ENCODE measurements at regions not wholly inside any gene's neighbourhood (a gene's known extent, or its start where the extent isn't known, plus 50 kb on each side); places are given as distances from the start of the nearest gene placed in this dataset.

- Histone ChIP-seq H3K36me3 (replicated peaks in 1 of 2; ENCODE audit: control insufficient read depth in 1 of 2, insufficient read depth in 2 of 2, low read length in 1 of 2) (no peaks in the 10 kb centered on the region), H3K9me3 (no peaks in the 10 kb centered on the region), H3K4me1 (ENCODE audit: control insufficient read depth in 1 of 2, insufficient read depth in 2 of 2, low read depth in 1 of 2, low read length in 1 of 2) (peaks cover 0 to 9% of the 10 kb centered on the region in 2 experiments; a peak in 2 of 4 replicates), H3F3A (replicated peaks; ENCODE audit: insufficient read depth) (peaks cover 11% of the 10 kb centered on the region), H3K9me2 (no peaks in the 10 kb centered on the region), H2AFZ (ENCODE audit: low read depth) (peak overlapping the region; percentile 50; the same call in 1 of the 2 replicates), H4K20me1 (ENCODE audit: insufficient read depth) (no peaks in the 10 kb centered on the region), H3K4me2 (no peak overlapping the region), H3K79me2 (ENCODE audit: insufficient read depth) (no peaks in the 10 kb centered on the region), H3K27me3 (ENCODE audit: insufficient read depth) (no peaks in the 10 kb centered on the region), H3K4me3 (ENCODE audit: low read depth in 2 of 2, low read length in 1 of 2) (no peak overlapping the region), H3K9ac (no peak overlapping the region), H3K27ac (ENCODE audit: low read depth in 2 of 2, low read length in 1 of 2) (peak overlapping the region in 1 of 2 experiments; percentile 48; a peak in 2 of 4 replicates)
- POLR2A ChIA-PET = no interaction called here
- DNase-seq = no peak
- CTCF ChIA-PET = no interaction called here
- WGBS (ENCODE audit: low lambda C conversion rate) = 22% methylated on average over 3 of the region's 3 CpGs
- TF ChIP-seq USF2 (IDR thresholded peaks at IDR 0.05; ENCODE audit: borderline replicate concordance, low read depth, low read length) = no peak
- no peak for TF ChIP-seq EZH2phosphoT487 (IDR thresholded peaks at IDR 0.05; ENCODE audit: borderline replicate concordance, low read depth)
- peak; percentile 65 for TF ChIP-seq TCF12 (IDR thresholded peaks at IDR 0.05)
- peak; percentile 15; the same call in 1 of the 2 replicates for TF ChIP-seq USF1 (IDR thresholded peaks at IDR 0.05; ENCODE audit: borderline replicate concordance, low read depth)
- no peak for TF ChIP-seq MEF2A (IDR thresholded peaks at IDR 0.05; ENCODE audit: borderline replicate concordance, low read depth)
- TF ChIP-seq PBX3 (IDR thresholded peaks at IDR 0.05) = peak; percentile 81
- peak; percentile 30; the same call in 1 of the 2 replicates for TF ChIP-seq NFIC (IDR thresholded peaks at IDR 0.05; ENCODE audit: borderline replicate concordance)
- peak; percentile 63; the same call in 1 of the 2 replicates for TF ChIP-seq FOSL2 (IDR thresholded peaks at IDR 0.05; ENCODE audit: borderline replicate concordance, low read depth)
- TF ChIP-seq POLR2AphosphoS5 (IDR thresholded peaks at IDR 0.05; ENCODE audit: low read depth, low read length) = peak; percentile 17; the same call in 1 of the 2 replicates
- TF ChIP-seq JUND (IDR thresholded peaks at IDR 0.05) = peak; percentile 68; the same call in 1 of the 2 replicates
- TF ChIP-seq EP300 (IDR thresholded peaks at IDR 0.05; ENCODE audit: borderline replicate concordance in 1 of 2, low read depth in 1 of 2, low read length in 1 of 2) = peak; percentile 12 to 71; a peak in 2 of 4 replicates
- TF ChIP-seq MAX (IDR thresholded peaks at IDR 0.05; ENCODE audit: low read depth) = peak; percentile 45; the same call in 1 of the 2 replicates
Measured at GRCh38 chr2:193847130-193847529, 1652.4 kb upstream of the TMEFF2 start.

- peaks cover 25% of the 10 kb centered on the region for H3F3A ChIP-seq (replicated peaks; ENCODE audit: insufficient read depth)
- no peaks in the 10 kb centered on the region for H3K36me3 ChIP-seq (replicated peaks in 1 of 2; ENCODE audit: control insufficient read depth in 1 of 2, insufficient read depth in 2 of 2, low read length in 1 of 2)
- no peak for TF ChIP-seq YY1 (IDR thresholded peaks at IDR 0.05; ENCODE audit: low read depth)
- no peak for TF ChIP-seq TCF12 (IDR thresholded peaks at IDR 0.05)
- TF ChIP-seq EZH2phosphoT487 (IDR thresholded peaks at IDR 0.05; ENCODE audit: borderline replicate concordance, low read depth) = no peak
- TF ChIP-seq ELF1 (IDR thresholded peaks at IDR 0.05) = no peak
- TF ChIP-seq CHD2 (IDR thresholded peaks at IDR 0.05; ENCODE audit: low read length, partially characterized antibody) = no peak
- no peak for TF ChIP-seq NRF1 (IDR thresholded peaks at IDR 0.05; ENCODE audit: low read depth, low read length)
- no peak for TF ChIP-seq JUND (IDR thresholded peaks at IDR 0.05)
- TF ChIP-seq POLR2AphosphoS5 (IDR thresholded peaks at IDR 0.05; ENCODE audit: low read depth, low read length) = no peak
- no peak for TF ChIP-seq RXRA (IDR thresholded peaks at IDR 0.05; ENCODE audit: borderline replicate concordance, low read depth)
- TF ChIP-seq NFIC (IDR thresholded peaks at IDR 0.05; ENCODE audit: borderline replicate concordance) = no peak
- no peak for TF ChIP-seq TEAD4 (IDR thresholded peaks at IDR 0.05; ENCODE audit: borderline replicate concordance, insufficient read depth)
- no peak for TF ChIP-seq PBX3 (IDR thresholded peaks at IDR 0.05)
- no peak for TF ChIP-seq USF2 (IDR thresholded peaks at IDR 0.05; ENCODE audit: borderline replicate concordance, low read depth, low read length)
- no peak for TF ChIP-seq EP300 (IDR thresholded peaks at IDR 0.05; ENCODE audit: borderline replicate concordance in 1 of 2, low read depth in 1 of 2, low read length in 1 of 2)
- no peak for TF ChIP-seq MXI1 (IDR thresholded peaks at IDR 0.05; ENCODE audit: low read depth, low read length)
- TF ChIP-seq GABPA (IDR thresholded peaks at IDR 0.05; ENCODE audit: low read depth) = no peak
- ChIA-PET CTCF (no interaction called here), POLR2A (no interaction called here)
- no peaks in the 10 kb centered on the region for H3K27me3 ChIP-seq (ENCODE audit: insufficient read depth)
- no peak overlapping the region for H3K4me3 ChIP-seq (ENCODE audit: low read depth in 2 of 2, low read length in 1 of 2)
- H3K4me2 ChIP-seq = no peak overlapping the region
- no peak overlapping the region for H3K27ac ChIP-seq (ENCODE audit: low read depth in 2 of 2, low read length in 1 of 2)
- H3K9me2 ChIP-seq = no peaks in the 10 kb centered on the region
- peaks cover 0 to 18% of the 10 kb centered on the region in 2 experiments; a peak in 2 of 4 replicates for H3K4me1 ChIP-seq (ENCODE audit: control insufficient read depth in 1 of 2, insufficient read depth in 2 of 2, low read depth in 1 of 2, low read length in 1 of 2)
- WGBS (ENCODE audit: low lambda C conversion rate) = 61% methylated on average over 1 of the region's 1 CpG
- DNase-seq = no peak
- no peak overlapping the region for H3K9ac ChIP-seq
- H3K79me2 ChIP-seq (ENCODE audit: insufficient read depth) = no peaks in the 10 kb centered on the region
- H2AFZ ChIP-seq (ENCODE audit: low read depth) = no peak overlapping the region
- H4K20me1 ChIP-seq (ENCODE audit: insufficient read depth) = no peaks in the 10 kb centered on the region
- no peaks in the 10 kb centered on the region for H3K9me3 ChIP-seq
Measured at GRCh38 chr2:193845604-193846003, 1650.9 kb upstream of the TMEFF2 start.
